ENCODE measurements at regions not wholly inside any gene's neighbourhood (a gene's known extent, or its start where the extent isn't known, plus 50 kb on each side); places are given as distances from the start of the nearest gene placed in this dataset.

GRCh38 chr3:147919496-147919895 lies 510.3 kb downstream of the ZIC1 start:
- ChIA-PET CTCF (no interaction called here), POLR2A (no interaction called here)

- POLR2A ChIA-PET: no interaction called here
- CTCF ChIA-PET: no interaction called here
Measured at GRCh38 chr3:147921051-147921450, 511.9 kb downstream of the ZIC1 start.

- ChIA-PET POLR2A (no interaction called here), CTCF (no interaction called here)
Measured at GRCh38 chr3:147924755-147925154, 515.6 kb downstream of the ZIC1 start.

- POLR2A ChIA-PET: no interaction called here
- CTCF ChIA-PET: no interaction called here
Measured at GRCh38 chr3:147925272-147925671, 516.1 kb downstream of the ZIC1 start.

- ChIA-PET CTCF (no interaction called here), POLR2A (no interaction called here)
Measured at GRCh38 chr3:147930232-147930807, 521.2 kb downstream of the ZIC1 start.

GRCh38 chr3:147934451-147935180 lies 525.5 kb downstream of the ZIC1 start:
- POLR2A ChIA-PET: no interaction called here
- CTCF ChIA-PET: no interaction called here

GRCh38 chr3:147937341-147937740 lies 528.2 kb downstream of the ZIC1 start:
- ChIA-PET POLR2A (no interaction called here), CTCF (no interaction called here)

- ChIA-PET CTCF (no interaction called here), POLR2A (no interaction called here)
Measured at GRCh38 chr3:147937891-147938290, 528.7 kb downstream of the ZIC1 start.

GRCh38 chr3:147939425-147939824 lies 530.3 kb downstream of the ZIC1 start:
- ChIA-PET POLR2A (no interaction called here), CTCF (no interaction called here)

GRCh38 chr3:147939839-147940238 lies 530.7 kb downstream of the ZIC1 start:
- POLR2A ChIA-PET: no interaction called here
- CTCF ChIA-PET: no interaction called here

GRCh38 chr3:147940405-147941193 lies 531.4 kb downstream of the ZIC1 start:
- CTCF ChIA-PET: no interaction called here
- POLR2A ChIA-PET: no interaction called here

GRCh38 chr3:147941969-147942368 lies 532.8 kb downstream of the ZIC1 start:
- ChIA-PET CTCF (no interaction called here), POLR2A (no interaction called here)

- CTCF ChIA-PET: interaction anchor here (0.6 kb wide), 1 partner anchor 17 kb away, joined by 3 read pairs; no protein-coding TSS in a partner anchor
- POLR2A ChIA-PET: no interaction called here
Measured at GRCh38 chr3:147943265-147943945, 534.2 kb downstream of the ZIC1 start.

- ChIA-PET CTCF (no interaction called here), POLR2A (no interaction called here)
Measured at GRCh38 chr3:147945968-147946519, 536.9 kb downstream of the ZIC1 start.

- ChIA-PET CTCF (no interaction called here), POLR2A (no interaction called here)
Measured at GRCh38 chr3:147956615-147957014, 547.5 kb downstream of the ZIC1 start.

GRCh38 chr3:147958754-147959153 lies 549.6 kb downstream of the ZIC1 start:
- POLR2A ChIA-PET: no interaction called here

GRCh38 chr3:147960786-147961185 lies 551.6 kb downstream of the ZIC1 start:
- CTCF ChIA-PET: no interaction called here
- POLR2A ChIA-PET: no interaction called here

More at GRCh38 chr3:147958754-147959153, 549.6 kb downstream of the ZIC1 start:
- CTCF ChIA-PET: no interaction called here

- CTCF ChIA-PET: no interaction called here
- POLR2A ChIA-PET: no interaction called here
Measured at GRCh38 chr3:147962408-147963164, 553.4 kb downstream of the ZIC1 start.

GRCh38 chr3:147963711-147964110 lies 554.5 kb downstream of the ZIC1 start:
- CTCF ChIA-PET: no interaction called here
- POLR2A ChIA-PET: no interaction called here

- CTCF ChIA-PET: no interaction called here
- POLR2A ChIA-PET: no interaction called here
Measured at GRCh38 chr3:147975165-147975564, 566.0 kb downstream of the ZIC1 start.

Measured in activated CD8-positive, alpha-beta memory T cell treated with anti-CD3 and anti-CD28 coated beads for 36 hours (primary cell).